GM12878 (cell line): ENCODE measurements at regions not wholly inside any gene's neighbourhood (a gene's known extent, or its start where the extent isn't known, plus 50 kb on each side); places are given as distances from the start of the nearest gene placed in this dataset.
A peak's percentile ranks its signal among the peaks of the same experiment; 100 is the strongest.

ENCODE experiments used
- ATAC-seq: fragments of 200-7000 bp; cut with Tn5 transposase; 3 replicates; pipeline ENCODE4 v1.9.1; 2020; ENCODE audit warnings: mild to moderate bottlenecking, moderate library complexity
- BruUV-seq: library from RNA; stranded (reverse); fragments of 400-500 nt; replicated peaks from 2 replicates; lab custom pipeline; 2021; lab: Mats Ljungman, UMichigan
- CTCF ChIA-PET: fragments of 300-600 bp; sonication (Branson Sonifier 250); formaldehyde crosslinking; extraction: SDS; loops from one replicate; lab custom pipeline; 2021; ENCODE audit warnings: inconsistent platforms; lab: Yijun Ruan, JAX
- POLR2A ChIA-PET: fragments of 350-600 bp; formaldehyde crosslinking; extraction: SDS; loops from one replicate; lab custom pipeline; 2021; ENCODE audit warnings: inconsistent platforms; lab: Charles Lee
- RAD21 ChIA-PET: fragments of 300-600 bp; sonication (Branson Sonifier 250); formaldehyde crosslinking; loops from one replicate; lab custom pipeline; 2023; ENCODE audit warnings: antibody characterized with exemption; ENCODE audit not compliant: unreplicated experiment; lab: Charles Lee
- SMC1A ChIA-PET: fragments of 300-600 bp; sonication (Branson Sonifier 250); formaldehyde crosslinking; loops from one replicate; lab custom pipeline; 2023; ENCODE audit not compliant: unreplicated experiment, uncharacterized antibody; lab: Charles Lee
- DNase-seq: peaks from one replicate; pipeline ENCODE4 v3.0.0-alpha.2; 2011; ENCODE audit warnings: low read depth, low spot score
- FAIRE-seq: peaks from 3 replicates; lab custom pipeline; 2011; peaks lifted over from hg19 to GRCh38; lab: Jason Lieb, UNC
- H2AFZ ChIP-seq: 2 replicates; pipeline ENCODE4 v1.6.0; 2011; ENCODE audit warnings: low read depth, low read length, control low read depth; ENCODE audit not compliant: control insufficient read depth
- H3K27ac ChIP-seq: 2 replicates; pipeline ENCODE4 v1.5.1; 2011; ENCODE audit warnings: control low read depth; ENCODE audit not compliant: control insufficient read depth, insufficient read depth
- H3K27me3 ChIP-seq, 2 experiments: replicated peaks in 1 of 2; 2 replicates each; pipeline versions ENCODE4 v1.6.0 to v1.6.1; 2011; ENCODE audit warnings: low read length in 1 of 2; ENCODE audit not compliant: control insufficient read depth in 2 of 2, insufficient read depth in 2 of 2
- H3K36me3 ChIP-seq, 2 experiments: 2 replicates each; pipeline ENCODE4 v1.5.1; 2011; ENCODE audit warnings: low read length in 1 of 2; ENCODE audit not compliant: control insufficient read depth in 2 of 2, insufficient read depth in 2 of 2
- H3K4me1 ChIP-seq: 2 replicates; pipeline ENCODE4 v1.6.1; 2011; ENCODE audit warnings: mild to moderate bottlenecking, low read length, moderate library complexity, mixed read lengths; ENCODE audit not compliant: control insufficient read depth, insufficient read depth
- H3K4me2 ChIP-seq: 2 replicates; pipeline ENCODE4 v1.6.0; 2011; ENCODE audit warnings: control low read depth; ENCODE audit not compliant: control insufficient read depth, insufficient read depth
- H3K4me3 ChIP-seq: fragments of 200-600 bp; sonication (generic); 2 replicates; pipeline ENCODE4 v1.5.1; 2016
- H3K79me2 ChIP-seq: 2 replicates; pipeline ENCODE4 v1.6.0; 2011; ENCODE audit warnings: low read length; ENCODE audit not compliant: control insufficient read depth, insufficient read depth
- H3K9ac ChIP-seq: 2 replicates; pipeline ENCODE4 v1.8.0; 2011; ENCODE audit warnings: low read length, control low read depth, mixed read lengths; ENCODE audit not compliant: control insufficient read depth, insufficient read depth
- H3K9me3 ChIP-seq: replicated peaks from 3 replicates; pipeline ENCODE4 v1.5.1; 2011; ENCODE audit warnings: mild to moderate bottlenecking, low read length; ENCODE audit not compliant: control insufficient read depth, insufficient read depth
- H4K20me1 ChIP-seq: 2 replicates; pipeline ENCODE4 v1.6.0; 2011; ENCODE audit not compliant: control insufficient read depth, insufficient read depth
- FOS ChIP-seq: IDR thresholded peaks from 3 replicates; pipeline ENCODE4 v1.6.1; 2011; ENCODE audit warnings: borderline replicate concordance; ENCODE audit not compliant: insufficient read length; ENCODE audit errors: extremely low read depth
- FOXK2 ChIP-seq: fragments of 450-650 bp; IDR thresholded peaks from 2 replicates; pipeline ENCODE4 v1.6.1; 2017; ENCODE audit warnings: mild to moderate bottlenecking, moderate library complexity
- NBN ChIP-seq: fragments of 450-650 bp; IDR thresholded peaks from 2 replicates; pipeline ENCODE4 v1.6.1; 2016
- NR2F1 ChIP-seq: fragments of 450-650 bp; conservative IDR thresholded peaks from 2 replicates; pipeline ENCODE4 v1.6.1; 2017; ENCODE audit warnings: mild to moderate bottlenecking
- POLR2AphosphoS5 ChIP-seq: IDR thresholded peaks from 2 replicates; pipeline ENCODE4 v1.6.1; 2011; ENCODE audit warnings: mild to moderate bottlenecking, low read length, inconsistent platforms
- RUNX3 ChIP-seq: IDR thresholded peaks from 2 replicates; pipeline ENCODE4 v1.6.1; 2012; ENCODE audit warnings: low read length, inconsistent platforms
- SIX5 ChIP-seq: IDR thresholded peaks from 2 replicates; pipeline ENCODE4 v1.6.1; 2011; ENCODE audit warnings: mild to moderate bottlenecking, low read depth, low read length, moderate library complexity; ENCODE audit not compliant: severe bottlenecking
- ZNF207 ChIP-seq: fragments of 450-650 bp; IDR thresholded peaks from 2 replicates; pipeline ENCODE4 v1.6.1; 2014; ENCODE audit warnings: antibody characterized with exemption, mild to moderate bottlenecking, borderline replicate concordance
- ZNF217 ChIP-seq: fragments of 450-650 bp; IDR thresholded peaks from 2 replicates; pipeline ENCODE4 v1.6.1; 2017; ENCODE audit warnings: antibody characterized with exemption, mild to moderate bottlenecking
- ZNF274 ChIP-seq: IDR thresholded peaks from one replicate; pipeline ENCODE4 v1.8.0; 2011; ENCODE audit not compliant: insufficient read length, insufficient read depth
- WGBS: methylation state at CpG from one replicate; pipeline ENCODE4 v1.1.6; 2016; ENCODE audit warnings: low lambda C conversion rate; ENCODE audit not compliant: insufficient replicate concordance, insufficient coverage; ENCODE audit errors: missing lambda C conversion rate; 5-methylcytosine and 5-hydroxymethylcytosine counted together
- in situ Hi-C: fragments of 300-500 bp; cut with MboI; formaldehyde crosslinking; loops from 9 replicates; pipeline ENCODE4 v1.14.3; 2018; ENCODE audit warnings: mixed read lengths
- intact Hi-C: fragments of 100-400 bp; cut with micrococcal nuclease; formaldehyde crosslinking; loops from one replicate; pipeline ENCODE4 v1.14.2; 2022; ENCODE audit not compliant: unreplicated experiment
- TF ChIP-seq, protein P1 (sequence below): IDR thresholded peaks from 2 replicates; pipeline ENCODE4 v1.6.1; 2011; ENCODE audit warnings: mild to moderate bottlenecking, low read depth, low read length, moderate library complexity; ENCODE audit not compliant: insufficient replicate concordance
- TF ChIP-seq, protein P2 (sequence below): IDR thresholded peaks from 2 replicates; pipeline ENCODE4 v1.6.1; 2011; ENCODE audit warnings: borderline replicate concordance, low read depth, mild to moderate bottlenecking, moderate library complexity, low read length; ENCODE audit not compliant: insufficient read depth, poor library complexity, severe bottlenecking
- TF ChIP-seq, protein P3 (sequence below): fragments of 450-650 bp; IDR thresholded peaks from 2 replicates; pipeline ENCODE4 v1.6.1; 2014; ENCODE audit warnings: mild to moderate bottlenecking
- TF ChIP-seq, protein P4 (sequence below): fragments of 450-650 bp; IDR thresholded peaks from 2 replicates; pipeline ENCODE4 v1.6.1; 2017; ENCODE audit warnings: borderline replicate concordance
- TF ChIP-seq, protein P5 (sequence below): fragments of 450-650 bp; formaldehyde crosslinking; IDR thresholded peaks from 2 replicates; pipeline ENCODE4 v1.4.0; 2020; ENCODE audit warnings: mild to moderate bottlenecking, moderate library complexity
- TF ChIP-seq, protein P6 (sequence below): IDR thresholded peaks from 2 replicates; pipeline ENCODE4 v1.6.1; 2012; ENCODE audit warnings: low read depth, low read length, improper control_type of control experiment

DNA sequence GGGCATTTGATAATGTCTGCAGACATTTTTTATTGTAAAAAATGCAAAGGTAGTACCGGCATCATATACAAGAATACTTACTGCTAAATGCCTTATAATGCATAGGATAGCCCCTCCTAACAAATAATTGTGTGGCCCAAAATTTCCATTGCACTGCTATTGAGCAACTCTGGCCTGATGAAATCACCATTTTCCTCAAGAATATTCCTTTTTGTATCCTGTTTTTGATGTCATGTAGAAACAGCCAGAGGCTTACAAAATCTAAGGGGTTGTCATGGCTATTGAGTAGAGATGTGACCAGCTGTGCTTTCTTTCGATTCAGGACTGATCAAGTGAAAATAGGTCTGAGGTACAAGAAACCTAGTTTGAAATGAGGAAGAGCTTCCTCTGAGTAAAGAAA is 854.3 kb downstream of the KCNA4 start:
- ChIA-PET POLR2A (no interaction called here), SMC1A (interaction anchor here (0.6 to 3.3 kb wide), 2 partner anchors 167 to 1450 kb away, joined by 3 to 20 read pairs; no protein-coding TSS in a partner anchor), RAD21 (interaction anchor here (1.0 kb wide), 1 partner anchor 166 kb away, joined by 3 read pairs; no protein-coding TSS in a partner anchor), CTCF (interaction anchor here (2.4 to 6.7 kb wide), 3 partner anchors 168 to 1467 kb away, joined by 7 to 86 read pairs (median 29); no protein-coding TSS in a partner anchor)
- in situ Hi-C loops (loop anchor here (10.0 kb wide), 1 partner anchor 1458 kb away; the partner anchor contains the start of gene BDNF), intact Hi-C loops (no loop called here)
- H3K79me2 ChIP-seq, result no peaks in the 10 kb centered on the region
- no peaks in the 10 kb centered on the region for H3K27me3 ChIP-seq
- no peaks in the 10 kb centered on the region for H3K9me3 ChIP-seq
- BruUV-seq, result no TSS peak
- H3K36me3 ChIP-seq, result no peaks in the 10 kb centered on the region
- no peaks in the 10 kb centered on the region for H4K20me1 ChIP-seq
- no peaks in the 10 kb centered on the region for H3K4me1 ChIP-seq
- no peak overlapping the region for H3K4me3 ChIP-seq
- FAIRE-seq, result no peak
- H2AFZ ChIP-seq, result no peak overlapping the region
- no peak overlapping the region for H3K9ac ChIP-seq
- H3K4me2 ChIP-seq, result no peak overlapping the region
- no peak overlapping the region for H3K27ac ChIP-seq
- 2% methylated on average over 2 of the region's 2 CpGs for WGBS
- 0 out of 3 replicates have a peak, but pooled peaks have one; percentile 32 for ATAC-seq
- DNase-seq, result no peak
- TF ChIP-seq, protein P1, sequence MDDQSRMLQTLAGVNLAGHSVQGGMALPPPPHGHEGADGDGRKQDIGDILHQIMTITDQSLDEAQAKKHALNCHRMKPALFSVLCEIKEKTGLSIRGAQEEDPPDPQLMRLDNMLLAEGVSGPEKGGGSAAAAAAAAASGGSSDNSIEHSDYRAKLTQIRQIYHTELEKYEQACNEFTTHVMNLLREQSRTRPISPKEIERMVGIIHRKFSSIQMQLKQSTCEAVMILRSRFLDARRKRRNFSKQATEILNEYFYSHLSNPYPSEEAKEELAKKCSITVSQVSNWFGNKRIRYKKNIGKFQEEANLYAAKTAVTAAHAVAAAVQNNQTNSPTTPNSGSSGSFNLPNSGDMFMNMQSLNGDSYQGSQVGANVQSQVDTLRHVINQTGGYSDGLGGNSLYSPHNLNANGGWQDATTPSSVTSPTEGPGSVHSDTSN, result no peak
- TF ChIP-seq ZNF217 (no peak), POLR2AphosphoS5 (no peak), RUNX3 (no peak), NR2F1 (no peak), FOXK2 (no peak), ZNF274 (no peak), NBN (no peak), ZNF207 (no peak), FOS (no peak), SIX5 (no peak)
- TF ChIP-seq, protein P2, sequence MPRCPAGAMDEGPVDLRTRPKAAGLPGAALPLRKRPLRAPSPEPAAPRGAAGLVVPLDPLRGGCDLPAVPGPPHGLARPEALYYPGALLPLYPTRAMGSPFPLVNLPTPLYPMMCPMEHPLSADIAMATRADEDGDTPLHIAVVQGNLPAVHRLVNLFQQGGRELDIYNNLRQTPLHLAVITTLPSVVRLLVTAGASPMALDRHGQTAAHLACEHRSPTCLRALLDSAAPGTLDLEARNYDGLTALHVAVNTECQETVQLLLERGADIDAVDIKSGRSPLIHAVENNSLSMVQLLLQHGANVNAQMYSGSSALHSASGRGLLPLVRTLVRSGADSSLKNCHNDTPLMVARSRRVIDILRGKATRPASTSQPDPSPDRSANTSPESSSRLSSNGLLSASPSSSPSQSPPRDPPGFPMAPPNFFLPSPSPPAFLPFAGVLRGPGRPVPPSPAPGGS, result no peak
- TF ChIP-seq, protein P3, sequence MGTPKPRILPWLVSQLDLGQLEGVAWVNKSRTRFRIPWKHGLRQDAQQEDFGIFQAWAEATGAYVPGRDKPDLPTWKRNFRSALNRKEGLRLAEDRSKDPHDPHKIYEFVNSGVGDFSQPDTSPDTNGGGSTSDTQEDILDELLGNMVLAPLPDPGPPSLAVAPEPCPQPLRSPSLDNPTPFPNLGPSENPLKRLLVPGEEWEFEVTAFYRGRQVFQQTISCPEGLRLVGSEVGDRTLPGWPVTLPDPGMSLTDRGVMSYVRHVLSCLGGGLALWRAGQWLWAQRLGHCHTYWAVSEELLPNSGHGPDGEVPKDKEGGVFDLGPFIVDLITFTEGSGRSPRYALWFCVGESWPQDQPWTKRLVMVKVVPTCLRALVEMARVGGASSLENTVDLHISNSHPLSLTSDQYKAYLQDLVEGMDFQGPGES, result no peak
- TF ChIP-seq, protein P4, sequence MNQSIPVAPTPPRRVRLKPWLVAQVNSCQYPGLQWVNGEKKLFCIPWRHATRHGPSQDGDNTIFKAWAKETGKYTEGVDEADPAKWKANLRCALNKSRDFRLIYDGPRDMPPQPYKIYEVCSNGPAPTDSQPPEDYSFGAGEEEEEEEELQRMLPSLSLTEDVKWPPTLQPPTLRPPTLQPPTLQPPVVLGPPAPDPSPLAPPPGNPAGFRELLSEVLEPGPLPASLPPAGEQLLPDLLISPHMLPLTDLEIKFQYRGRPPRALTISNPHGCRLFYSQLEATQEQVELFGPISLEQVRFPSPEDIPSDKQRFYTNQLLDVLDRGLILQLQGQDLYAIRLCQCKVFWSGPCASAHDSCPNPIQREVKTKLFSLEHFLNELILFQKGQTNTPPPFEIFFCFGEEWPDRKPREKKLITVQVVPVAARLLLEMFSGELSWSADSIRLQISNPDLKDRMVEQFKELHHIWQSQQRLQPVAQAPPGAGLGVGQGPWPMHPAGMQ, result no peak
- TF ChIP-seq, protein P5, sequence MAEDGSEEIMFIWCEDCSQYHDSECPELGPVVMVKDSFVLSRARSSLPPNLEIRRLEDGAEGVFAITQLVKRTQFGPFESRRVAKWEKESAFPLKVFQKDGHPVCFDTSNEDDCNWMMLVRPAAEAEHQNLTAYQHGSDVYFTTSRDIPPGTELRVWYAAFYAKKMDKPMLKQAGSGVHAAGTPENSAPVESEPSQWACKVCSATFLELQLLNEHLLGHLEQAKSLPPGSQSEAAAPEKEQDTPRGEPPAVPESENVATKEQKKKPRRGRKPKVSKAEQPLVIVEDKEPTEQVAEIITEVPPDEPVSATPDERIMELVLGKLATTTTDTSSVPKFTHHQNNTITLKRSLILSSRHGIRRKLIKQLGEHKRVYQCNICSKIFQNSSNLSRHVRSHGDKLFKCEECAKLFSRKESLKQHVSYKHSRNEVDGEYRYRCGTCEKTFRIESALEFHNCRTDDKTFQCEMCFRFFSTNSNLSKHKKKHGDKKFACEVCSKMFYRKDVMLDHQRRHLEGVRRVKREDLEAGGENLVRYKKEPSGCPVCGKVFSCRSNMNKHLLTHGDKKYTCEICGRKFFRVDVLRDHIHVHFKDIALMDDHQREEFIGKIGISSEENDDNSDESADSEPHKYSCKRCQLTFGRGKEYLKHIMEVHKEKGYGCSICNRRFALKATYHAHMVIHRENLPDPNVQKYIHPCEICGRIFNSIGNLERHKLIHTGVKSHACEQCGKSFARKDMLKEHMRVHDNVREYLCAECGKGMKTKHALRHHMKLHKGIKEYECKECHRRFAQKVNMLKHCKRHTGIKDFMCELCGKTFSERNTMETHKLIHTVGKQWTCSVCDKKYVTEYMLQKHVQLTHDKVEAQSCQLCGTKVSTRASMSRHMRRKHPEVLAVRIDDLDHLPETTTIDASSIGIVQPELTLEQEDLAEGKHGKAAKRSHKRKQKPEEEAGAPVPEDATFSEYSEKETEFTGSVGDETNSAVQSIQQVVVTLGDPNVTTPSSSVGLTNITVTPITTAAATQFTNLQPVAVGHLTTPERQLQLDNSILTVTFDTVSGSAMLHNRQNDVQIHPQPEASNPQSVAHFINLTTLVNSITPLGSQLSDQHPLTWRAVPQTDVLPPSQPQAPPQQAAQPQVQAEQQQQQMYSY (CRISPR knock-in tag), result no peak
- TF ChIP-seq, protein P6, sequence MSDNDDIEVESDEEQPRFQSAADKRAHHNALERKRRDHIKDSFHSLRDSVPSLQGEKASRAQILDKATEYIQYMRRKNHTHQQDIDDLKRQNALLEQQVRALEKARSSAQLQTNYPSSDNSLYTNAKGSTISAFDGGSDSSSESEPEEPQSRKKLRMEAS, result no peak
